H9 (cell line): ENCODE measurements at regions not wholly inside any gene's neighbourhood (a gene's known extent, or its start where the extent isn't known, plus 50 kb on each side); places are given as distances from the start of the nearest gene placed in this dataset.

Source experiments
- DNase-seq: peaks from one replicate; pipeline ENCODE4 v3.0.0-alpha.2; 2017
- H2AFZ ChIP-seq: one replicate; pipeline ENCODE4 v1.6.1; 2013; ENCODE audit warnings: mild to moderate bottlenecking, low read length, control low read depth, moderate library complexity
- H2AK5ac ChIP-seq: 2 replicates; pipeline ENCODE4 v1.6.1; 2013; ENCODE audit warnings: low read length, control low read depth, mixed read lengths; ENCODE audit not compliant: insufficient read length
- H2BK120ac ChIP-seq: one replicate; pipeline ENCODE4 v1.6.1; 2013; ENCODE audit warnings: low read depth, mild to moderate bottlenecking, low read length, control low read depth, inconsistent platforms; ENCODE audit not compliant: poor library complexity, severe bottlenecking
- H2BK12ac ChIP-seq: 2 replicates; pipeline ENCODE4 v1.6.1; 2013; ENCODE audit warnings: low read length, control low read depth, mixed read lengths, low read depth; ENCODE audit not compliant: insufficient read length
- H2BK15ac ChIP-seq: 2 replicates; pipeline ENCODE4 v1.6.1; 2013; ENCODE audit warnings: low read depth, low read length, control low read depth
- H2BK20ac ChIP-seq: one replicate; pipeline ENCODE4 v1.6.1; 2013; ENCODE audit warnings: low read depth, mild to moderate bottlenecking, low read length, control low read depth, inconsistent platforms; ENCODE audit not compliant: poor library complexity, severe bottlenecking
- H2BK5ac ChIP-seq: 2 replicates; pipeline ENCODE4 v1.6.1; 2013; ENCODE audit warnings: low read length, control low read depth, mixed read lengths; ENCODE audit not compliant: insufficient read length
- H3K14ac ChIP-seq: 2 replicates; pipeline ENCODE4 v1.6.1; 2013; ENCODE audit warnings: low read length, control low read depth; ENCODE audit not compliant: insufficient read depth
- H3K18ac ChIP-seq: 2 replicates; pipeline ENCODE4 v1.6.1; 2013; ENCODE audit warnings: low read depth, mild to moderate bottlenecking, mixed read lengths, low read length, control low read depth; ENCODE audit not compliant: insufficient read length
- H3K23ac ChIP-seq: 2 replicates; pipeline ENCODE4 v1.6.1; 2013; ENCODE audit warnings: low read length, control low read depth, mixed read lengths, low read depth; ENCODE audit not compliant: insufficient read length
- H3K23me2 ChIP-seq: 2 replicates; pipeline ENCODE4 v1.6.1; 2013; ENCODE audit warnings: low read depth, mild to moderate bottlenecking, mixed read lengths, low read length, control low read depth; ENCODE audit not compliant: insufficient read length, poor library complexity, severe bottlenecking
- H3K27ac ChIP-seq: 2 replicates; pipeline ENCODE4 v1.5.1; 2013; ENCODE audit warnings: low read length, control low read depth, mixed read lengths, low read depth; ENCODE audit not compliant: insufficient read length
- H3K27me3 ChIP-seq: 2 replicates; pipeline ENCODE4 v1.6.1; 2013; ENCODE audit warnings: low read length, control low read depth, inconsistent platforms; ENCODE audit not compliant: insufficient read depth
- H3K4ac ChIP-seq: 2 replicates; pipeline ENCODE4 v1.6.1; 2013; ENCODE audit warnings: low read depth, mild to moderate bottlenecking, control low read depth, inconsistent platforms, low read length, moderate library complexity
- H3K4me1 ChIP-seq: 2 replicates; pipeline ENCODE4 v1.6.1; 2013; ENCODE audit warnings: low read length, control low read depth, inconsistent platforms; ENCODE audit not compliant: insufficient read depth
- H3K4me2 ChIP-seq: 2 replicates; pipeline ENCODE4 v1.6.1; 2013; ENCODE audit warnings: low read length, control low read depth, mixed read lengths; ENCODE audit not compliant: insufficient read length, insufficient read depth
- H3K56ac ChIP-seq: 2 replicates; pipeline ENCODE4 v1.6.1; 2013; ENCODE audit warnings: low read depth, mild to moderate bottlenecking, mixed read lengths, low read length, control low read depth; ENCODE audit not compliant: insufficient read length
- H3K79me1 ChIP-seq: 2 replicates; pipeline ENCODE4 v1.6.1; 2013; ENCODE audit warnings: low read depth, mild to moderate bottlenecking, moderate library complexity, low read length, control low read depth, inconsistent platforms; ENCODE audit not compliant: insufficient read depth, poor library complexity, severe bottlenecking
- H3K79me2 ChIP-seq: 2 replicates; pipeline ENCODE4 v1.6.1; 2013; ENCODE audit warnings: low read length, control low read depth, inconsistent platforms; ENCODE audit not compliant: insufficient read depth
- H3K9ac ChIP-seq: 2 replicates; pipeline ENCODE4 v1.6.1; 2013; ENCODE audit warnings: low read length, control low read depth, mixed read lengths; ENCODE audit not compliant: insufficient read length; ENCODE audit errors: extremely low read depth
- H3K9me3 ChIP-seq: one replicate; pipeline ENCODE4 v1.6.1; 2013; ENCODE audit warnings: low read depth, low read length, inconsistent platforms; ENCODE audit not compliant: control insufficient read depth
- H3T11ph ChIP-seq: one replicate; pipeline ENCODE4 v1.6.1; 2013; ENCODE audit warnings: mild to moderate bottlenecking, low read length, control low read depth, inconsistent platforms
- H4K20me1 ChIP-seq: one replicate; pipeline ENCODE4 v1.6.1; 2013; ENCODE audit not compliant: control insufficient read depth, insufficient read length, insufficient read depth
- H4K5ac ChIP-seq: 2 replicates; pipeline ENCODE4 v1.6.1; 2013; ENCODE audit warnings: low read depth, mild to moderate bottlenecking, mixed read lengths, low read length, control low read depth; ENCODE audit not compliant: insufficient read length
- H4K8ac ChIP-seq: replicated peaks from 2 replicates; pipeline ENCODE4 v1.6.1; 2013; ENCODE audit warnings: low read length, control low read depth, mixed read lengths, low read depth; ENCODE audit not compliant: insufficient read length
- H4K91ac ChIP-seq: 2 replicates; pipeline ENCODE4 v1.6.1; 2013; ENCODE audit warnings: low read depth, mild to moderate bottlenecking, moderate library complexity, mixed read lengths, low read length, control low read depth; ENCODE audit not compliant: insufficient read length
- H3K27ac Mint-ChIP-seq, 3 experiments: 2 replicates in 2 of 3; 3 replicates in 1 of 3; pipeline ENCODE4 v1.8.0; 2020 to 2021; ENCODE audit warnings: mixed read lengths in 3 of 3, mild to moderate bottlenecking in 1 of 3, moderate library complexity in 1 of 3
- H3K27me3 Mint-ChIP-seq: 2 replicates; pipeline ENCODE4 v1.8.0; 2021; ENCODE audit warnings: low read depth, mild to moderate bottlenecking, moderate library complexity, mixed read lengths
- H3K36me3 Mint-ChIP-seq, 3 experiments: 2 replicates in 2 of 3; 3 replicates in 1 of 3; pipeline ENCODE4 v1.8.0; 2020 to 2021; ENCODE audit warnings: low read depth in 3 of 3, mixed read lengths in 3 of 3; ENCODE audit not compliant: insufficient read depth in 1 of 3
- H3K4me1 Mint-ChIP-seq, 2 experiments: 2 replicates each; pipeline ENCODE4 v1.8.0; 2020; ENCODE audit warnings: mixed read lengths in 2 of 2
- H3K4me3 Mint-ChIP-seq, 2 experiments: 2 replicates in 1 of 2; 3 replicates in 1 of 2; pipeline ENCODE4 v1.8.0; 2020 to 2021; ENCODE audit warnings: mild to moderate bottlenecking in 2 of 2, mixed read lengths in 2 of 2, moderate library complexity in 1 of 2
- H3K9me3 Mint-ChIP-seq, 2 experiments: 2 replicates in 1 of 2; 3 replicates in 1 of 2; pipeline ENCODE4 v1.8.0; 2020; ENCODE audit warnings: mild to moderate bottlenecking in 2 of 2, mixed read lengths in 2 of 2, moderate library complexity in 1 of 2
- CTCF ChIP-seq: fragments of 200-600 bp; sonication (generic); conservative IDR thresholded peaks from 3 replicates; pipeline ENCODE4 v1.8.0; 2021; ENCODE audit warnings: antibody characterized with exemption, mild to moderate bottlenecking
- WGBS: extraction: QIAGEN DNeasy Blood & Tissue Kit; methylation state at CpG from one replicate; pipeline ENCODE4 v1.1.7; 2013; ENCODE audit warnings: missing lambda C conversion rate, low lambda C conversion rate, mixed read lengths; ENCODE audit not compliant: insufficient read length; ENCODE audit errors: extremely low coverage; 5-methylcytosine and 5-hydroxymethylcytosine counted together

DNA sequence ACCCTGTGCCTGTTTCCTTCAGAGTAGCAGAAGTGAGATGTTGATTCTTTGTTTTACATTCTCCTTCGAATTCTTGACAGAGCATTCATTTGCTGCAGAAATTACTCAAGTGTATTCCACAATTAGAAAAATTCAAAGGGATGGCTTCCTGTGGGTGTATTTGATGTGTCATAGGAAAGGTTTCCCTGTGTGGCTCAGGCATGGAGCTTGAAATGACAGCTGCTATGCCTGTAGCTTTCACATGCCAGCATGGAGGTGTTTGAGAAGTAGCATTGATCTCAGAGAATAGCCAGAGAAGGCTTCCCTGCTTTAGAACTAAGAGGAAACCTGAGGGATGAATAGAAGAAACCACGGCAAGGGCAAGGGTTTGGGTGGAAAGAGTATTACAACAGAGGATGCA, 317.2 kb upstream of the DEPDC1 start:
- Histone ChIP-seq H2BK5ac (no peak overlapping the region), H3K18ac (no peak overlapping the region), H3K23me2 (no peaks in the 10 kb centered on the region), H2AK5ac (no peak overlapping the region), H4K20me1 (no peaks in the 10 kb centered on the region), H3K23ac (no peak overlapping the region), H4K8ac (no peak overlapping the region), H3K4me2 (no peak overlapping the region), H2BK12ac (no peak overlapping the region), H3K14ac (no peak overlapping the region), H2AFZ (no peak overlapping the region), H3K79me2 (no peaks in the 10 kb centered on the region), H3T11ph (no peak overlapping the region), H2BK15ac (no peak overlapping the region), H3K27me3 (no peaks in the 10 kb centered on the region), H4K91ac (no peak overlapping the region), H3K79me1 (no peaks in the 10 kb centered on the region), H3K56ac (no peak overlapping the region), H2BK120ac (no peak overlapping the region), H3K9me3 (no peaks in the 10 kb centered on the region), H3K4me1 (no peaks in the 10 kb centered on the region), H4K5ac (no peak overlapping the region), H3K4ac (no peak overlapping the region), H3K27ac (no peak overlapping the region), H3K9ac (no peak overlapping the region), H2BK20ac (no peak overlapping the region)
- no peak for DNase-seq
- H3K27me3 Mint-ChIP-seq = no peaks in the 10 kb centered on the region
- H3K4me1 Mint-ChIP-seq = peaks cover 3 to 6% of the 10 kb centered on the region in 2 experiments
- WGBS = no CpG with 5 or more reads among the region's 2 CpGs
- TF ChIP-seq CTCF = no peak
- no peak overlapping the region for H3K27ac Mint-ChIP-seq
- no peaks in the 10 kb centered on the region for H3K9me3 Mint-ChIP-seq
- H3K4me3 Mint-ChIP-seq = no peak overlapping the region
- no peaks in the 10 kb centered on the region for H3K36me3 Mint-ChIP-seq
